ENCODE measurements at regions not wholly inside any gene's neighbourhood (a gene's known extent, or its start where the extent isn't known, plus 50 kb on each side); places are given as distances from the start of the nearest gene placed in this dataset.

DNA sequence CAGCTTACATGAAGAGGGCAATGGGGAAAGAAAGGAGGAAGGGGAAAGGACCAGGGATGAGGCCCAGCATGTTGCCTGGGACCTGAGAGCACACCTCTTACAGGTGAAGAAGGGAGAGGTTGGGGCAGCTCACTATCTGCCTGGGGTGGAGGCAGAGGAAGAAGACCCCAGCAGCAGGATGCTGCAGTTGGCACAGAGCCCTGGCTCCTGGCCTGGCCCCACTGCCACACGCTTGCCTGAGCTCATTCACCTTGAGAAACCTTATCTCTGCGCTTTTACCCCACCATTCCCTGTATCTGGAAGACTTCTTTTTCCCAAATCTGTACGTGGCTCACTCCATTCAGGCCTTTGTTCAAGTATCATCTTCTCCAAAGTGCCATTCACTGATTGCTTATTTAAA lies 147.8 kb upstream of the TMEM72 start:
- ATAC-seq: no peak
- no peak for TF ChIP-seq ZNF8 (CRISPR knock-in tag; IDR thresholded peaks at IDR 0.05)
- no peak for TF ChIP-seq RARB (CRISPR knock-in tag; IDR thresholded peaks at IDR 0.05)
- TF ChIP-seq, protein P1, sequence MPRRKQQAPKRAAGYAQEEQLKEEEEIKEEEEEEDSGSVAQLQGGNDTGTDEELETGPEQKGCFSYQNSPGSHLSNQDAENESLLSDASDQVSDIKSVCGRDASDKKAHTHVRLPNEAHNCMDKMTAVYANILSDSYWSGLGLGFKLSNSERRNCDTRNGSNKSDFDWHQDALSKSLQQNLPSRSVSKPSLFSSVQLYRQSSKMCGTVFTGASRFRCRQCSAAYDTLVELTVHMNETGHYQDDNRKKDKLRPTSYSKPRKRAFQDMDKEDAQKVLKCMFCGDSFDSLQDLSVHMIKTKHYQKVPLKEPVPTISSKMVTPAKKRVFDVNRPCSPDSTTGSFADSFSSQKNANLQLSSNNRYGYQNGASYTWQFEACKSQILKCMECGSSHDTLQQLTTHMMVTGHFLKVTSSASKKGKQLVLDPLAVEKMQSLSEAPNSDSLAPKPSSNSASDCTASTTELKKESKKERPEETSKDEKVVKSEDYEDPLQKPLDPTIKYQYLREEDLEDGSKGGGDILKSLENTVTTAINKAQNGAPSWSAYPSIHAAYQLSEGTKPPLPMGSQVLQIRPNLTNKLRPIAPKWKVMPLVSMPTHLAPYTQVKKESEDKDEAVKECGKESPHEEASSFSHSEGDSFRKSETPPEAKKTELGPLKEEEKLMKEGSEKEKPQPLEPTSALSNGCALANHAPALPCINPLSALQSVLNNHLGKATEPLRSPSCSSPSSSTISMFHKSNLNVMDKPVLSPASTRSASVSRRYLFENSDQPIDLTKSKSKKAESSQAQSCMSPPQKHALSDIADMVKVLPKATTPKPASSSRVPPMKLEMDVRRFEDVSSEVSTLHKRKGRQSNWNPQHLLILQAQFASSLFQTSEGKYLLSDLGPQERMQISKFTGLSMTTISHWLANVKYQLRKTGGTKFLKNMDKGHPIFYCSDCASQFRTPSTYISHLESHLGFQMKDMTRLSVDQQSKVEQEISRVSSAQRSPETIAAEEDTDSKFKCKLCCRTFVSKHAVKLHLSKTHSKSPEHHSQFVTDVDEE (CRISPR knock-in tag; IDR thresholded peaks at IDR 0.05): no peak
- TF ChIP-seq, protein P2, sequence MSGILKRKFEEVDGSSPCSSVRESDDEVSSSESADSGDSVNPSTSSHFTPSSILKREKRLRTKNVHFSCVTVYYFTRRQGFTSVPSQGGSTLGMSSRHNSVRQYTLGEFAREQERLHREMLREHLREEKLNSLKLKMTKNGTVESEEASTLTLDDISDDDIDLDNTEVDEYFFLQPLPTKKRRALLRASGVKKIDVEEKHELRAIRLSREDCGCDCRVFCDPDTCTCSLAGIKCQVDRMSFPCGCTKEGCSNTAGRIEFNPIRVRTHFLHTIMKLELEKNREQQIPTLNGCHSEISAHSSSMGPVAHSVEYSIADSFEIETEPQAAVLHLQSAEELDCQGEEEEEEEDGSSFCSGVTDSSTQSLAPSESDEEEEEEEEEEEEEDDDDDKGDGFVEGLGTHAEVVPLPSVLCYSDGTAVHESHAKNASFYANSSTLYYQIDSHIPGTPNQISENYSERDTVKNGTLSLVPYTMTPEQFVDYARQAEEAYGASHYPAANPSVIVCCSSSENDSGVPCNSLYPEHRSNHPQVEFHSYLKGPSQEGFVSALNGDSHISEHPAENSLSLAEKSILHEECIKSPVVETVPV (CRISPR knock-in tag; IDR thresholded peaks at IDR 0.05): no peak
- TF ChIP-seq PPARA (CRISPR knock-in tag; IDR thresholded peaks at IDR 0.05; ENCODE audit: borderline replicate concordance): no peak
- TF ChIP-seq, protein P3, sequence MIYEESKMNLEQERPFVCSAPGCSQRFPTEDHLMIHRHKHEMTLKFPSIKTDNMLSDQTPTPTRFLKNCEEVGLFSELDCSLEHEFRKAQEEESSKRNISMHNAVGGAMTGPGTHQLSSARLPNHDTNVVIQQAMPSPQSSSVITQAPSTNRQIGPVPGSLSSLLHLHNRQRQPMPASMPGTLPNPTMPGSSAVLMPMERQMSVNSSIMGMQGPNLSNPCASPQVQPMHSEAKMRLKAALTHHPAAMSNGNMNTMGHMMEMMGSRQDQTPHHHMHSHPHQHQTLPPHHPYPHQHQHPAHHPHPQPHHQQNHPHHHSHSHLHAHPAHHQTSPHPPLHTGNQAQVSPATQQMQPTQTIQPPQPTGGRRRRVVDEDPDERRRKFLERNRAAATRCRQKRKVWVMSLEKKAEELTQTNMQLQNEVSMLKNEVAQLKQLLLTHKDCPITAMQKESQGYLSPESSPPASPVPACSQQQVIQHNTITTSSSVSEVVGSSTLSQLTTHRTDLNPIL (CRISPR knock-in tag; IDR thresholded peaks at IDR 0.05; ENCODE audit: low read depth): no peak
- TF ChIP-seq ZNF70 (CRISPR knock-in tag; IDR thresholded peaks at IDR 0.05): no peak
- no peak for TF ChIP-seq OSR1 (CRISPR knock-in tag; IDR thresholded peaks at IDR 0.05)
- TF ChIP-seq ZFP30 (CRISPR knock-in tag; IDR thresholded peaks at IDR 0.05): no peak
- no peak for TF ChIP-seq ESRRG (CRISPR knock-in tag; IDR thresholded peaks at IDR 0.05)
- no peak for TF ChIP-seq SNAI2 (CRISPR knock-in tag; IDR thresholded peaks at IDR 0.05)
- no peak for TF ChIP-seq BACH2 (CRISPR knock-in tag; IDR thresholded peaks at IDR 0.05; ENCODE audit: borderline replicate concordance)
- TF ChIP-seq, protein P4, sequence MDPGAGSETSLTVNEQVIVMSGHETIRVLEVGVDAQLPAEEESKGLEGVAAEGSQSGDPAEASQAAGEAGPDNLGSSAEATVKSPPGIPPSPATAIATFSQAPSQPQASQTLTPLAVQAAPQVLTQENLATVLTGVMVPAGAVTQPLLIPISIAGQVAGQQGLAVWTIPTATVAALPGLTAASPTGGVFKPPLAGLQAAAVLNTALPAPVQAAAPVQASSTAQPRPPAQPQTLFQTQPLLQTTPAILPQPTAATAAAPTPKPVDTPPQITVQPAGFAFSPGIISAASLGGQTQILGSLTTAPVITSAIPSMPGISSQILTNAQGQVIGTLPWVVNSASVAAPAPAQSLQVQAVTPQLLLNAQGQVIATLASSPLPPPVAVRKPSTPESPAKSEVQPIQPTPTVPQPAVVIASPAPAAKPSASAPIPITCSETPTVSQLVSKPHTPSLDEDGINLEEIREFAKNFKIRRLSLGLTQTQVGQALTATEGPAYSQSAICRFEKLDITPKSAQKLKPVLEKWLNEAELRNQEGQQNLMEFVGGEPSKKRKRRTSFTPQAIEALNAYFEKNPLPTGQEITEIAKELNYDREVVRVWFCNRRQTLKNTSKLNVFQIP (CRISPR knock-in tag; IDR thresholded peaks at IDR 0.05; ENCODE audit: borderline replicate concordance, low read depth): no peak
- no peak for TF ChIP-seq ISL1 (CRISPR knock-in tag; IDR thresholded peaks at IDR 0.05)

DNA sequence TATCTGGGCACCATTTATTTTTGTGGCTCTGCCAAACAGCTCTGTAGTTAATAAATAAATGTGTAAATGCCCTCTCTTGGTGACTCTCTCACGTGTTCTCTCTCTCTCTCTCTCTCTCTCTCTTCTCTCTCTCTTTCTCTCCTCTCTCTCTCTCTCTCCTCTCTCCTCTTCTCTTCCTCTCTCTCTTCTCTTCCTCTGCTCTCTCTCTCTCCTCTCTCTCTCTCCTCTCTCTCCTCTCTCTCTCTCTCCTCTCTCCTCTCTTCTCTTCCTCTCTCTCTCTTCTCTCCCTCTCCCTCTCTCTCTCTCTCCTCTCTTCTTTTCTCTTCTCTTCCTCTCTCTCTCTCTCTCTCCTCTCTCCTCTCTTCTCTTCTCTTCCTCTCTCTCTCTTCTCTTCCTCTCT lies 145.8 kb upstream of the TMEM72 start:
- ATAC-seq: no peak
- TF ChIP-seq BACH2 (CRISPR knock-in tag; IDR thresholded peaks at IDR 0.05; ENCODE audit: borderline replicate concordance) (no peak), ARNTL (CRISPR knock-in tag; IDR thresholded peaks at IDR 0.05; ENCODE audit: borderline replicate concordance, low read depth) (no peak), ZNF70 (CRISPR knock-in tag; IDR thresholded peaks at IDR 0.05) (no peak), CSDC2 (CRISPR knock-in tag; IDR thresholded peaks at IDR 0.05) (no peak), OSR1 (CRISPR knock-in tag; IDR thresholded peaks at IDR 0.05) (no peak)
- TF ChIP-seq, protein P4 (CRISPR knock-in tag; IDR thresholded peaks at IDR 0.05; ENCODE audit: borderline replicate concordance, low read depth): no peak

DNA sequence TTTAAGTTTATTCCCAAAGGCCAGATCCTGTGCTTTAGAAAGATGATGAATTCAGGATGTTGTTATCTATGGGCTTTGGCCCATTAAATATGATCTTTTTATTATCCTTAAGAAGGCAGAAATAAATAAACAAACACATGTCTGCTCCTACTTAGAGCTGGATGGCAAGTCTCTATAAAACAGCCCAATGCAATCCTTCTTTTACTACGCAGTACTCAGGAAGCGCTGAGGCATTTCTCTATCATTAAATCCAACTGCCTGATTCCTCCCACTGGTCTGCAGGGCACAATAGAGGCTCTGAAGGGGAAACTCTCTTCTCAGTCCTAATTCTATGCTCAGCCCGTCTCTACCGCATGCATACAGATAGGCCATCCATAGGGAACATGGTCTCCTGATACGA lies 144.5 kb upstream of the TMEM72 start:
- ATAC-seq: no peak
- no peak for TF ChIP-seq ARNTL (CRISPR knock-in tag; IDR thresholded peaks at IDR 0.05; ENCODE audit: borderline replicate concordance, low read depth)
- no peak for TF ChIP-seq SNAI2 (CRISPR knock-in tag; IDR thresholded peaks at IDR 0.05)
- TF ChIP-seq GLIS3 (CRISPR knock-in tag; IDR thresholded peaks at IDR 0.05): no peak
- TF ChIP-seq ISL1 (CRISPR knock-in tag; IDR thresholded peaks at IDR 0.05): no peak
- no peak for TF ChIP-seq ZNF8 (CRISPR knock-in tag; IDR thresholded peaks at IDR 0.05)
- no peak for TF ChIP-seq PPARA (CRISPR knock-in tag; IDR thresholded peaks at IDR 0.05; ENCODE audit: borderline replicate concordance)
- TF ChIP-seq CSDC2 (CRISPR knock-in tag; IDR thresholded peaks at IDR 0.05): no peak
- TF ChIP-seq, protein P1 (CRISPR knock-in tag; IDR thresholded peaks at IDR 0.05): no peak
- TF ChIP-seq TCF4 (CRISPR knock-in tag; IDR thresholded peaks at IDR 0.05; ENCODE audit: borderline replicate concordance): no peak
- no peak for TF ChIP-seq OSR1 (CRISPR knock-in tag; IDR thresholded peaks at IDR 0.05)
- no peak for TF ChIP-seq ZC3H10 (CRISPR knock-in tag; IDR thresholded peaks at IDR 0.05)
- TF ChIP-seq TOX (CRISPR knock-in tag; IDR thresholded peaks at IDR 0.05; ENCODE audit: borderline replicate concordance): no peak
- TF ChIP-seq ZNF70 (CRISPR knock-in tag; IDR thresholded peaks at IDR 0.05): no peak
- TF ChIP-seq RARB (CRISPR knock-in tag; IDR thresholded peaks at IDR 0.05): no peak
- no peak for TF ChIP-seq BACH2 (CRISPR knock-in tag; IDR thresholded peaks at IDR 0.05; ENCODE audit: borderline replicate concordance)
- TF ChIP-seq, protein P3 (CRISPR knock-in tag; IDR thresholded peaks at IDR 0.05; ENCODE audit: low read depth): no peak

Measured in SK-N-SH treated with all-trans-retinoic acid at 6 μM for 48 hours (cell line).